ENCODE measurements at regions not wholly inside any gene's neighbourhood (a gene's known extent, or its start where the extent isn't known, plus 50 kb on each side); places are given as distances from the start of the nearest gene placed in this dataset.

- DNase-seq (ENCODE audit: low spot score): no peak
These were observed 178.8 kb upstream of the CDH10 start for GRCh38 chr5:24823625-24824024.

- DNase-seq (ENCODE audit: low spot score): no peak
These were observed 175.1 kb upstream of the CDH10 start for GRCh38 chr5:24819841-24820240.

DNA sequence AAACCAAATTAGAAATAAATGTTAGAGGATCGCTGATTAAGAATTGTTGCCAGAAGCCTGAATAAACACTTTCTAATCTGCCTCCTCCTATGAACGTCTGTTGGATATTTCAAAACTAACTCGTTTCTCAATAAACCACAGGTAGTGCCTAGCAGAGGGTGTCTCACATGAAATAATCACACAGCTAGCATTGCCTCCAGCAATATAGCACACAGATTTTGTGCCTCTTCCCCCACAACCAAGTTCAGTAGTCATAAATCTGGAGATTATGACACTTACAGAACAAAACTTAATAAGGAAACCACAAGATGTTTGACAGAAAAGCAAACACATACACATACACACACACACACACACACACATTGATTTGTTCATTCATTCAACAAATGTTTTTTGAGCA lies 173.2 kb upstream of the CDH10 start:
- DNase-seq (ENCODE audit: low spot score): no peak

GRCh38 chr5:24816206-24816605 lies 171.4 kb upstream of the CDH10 start:
- DNase-seq (ENCODE audit: low spot score): no peak

DNA sequence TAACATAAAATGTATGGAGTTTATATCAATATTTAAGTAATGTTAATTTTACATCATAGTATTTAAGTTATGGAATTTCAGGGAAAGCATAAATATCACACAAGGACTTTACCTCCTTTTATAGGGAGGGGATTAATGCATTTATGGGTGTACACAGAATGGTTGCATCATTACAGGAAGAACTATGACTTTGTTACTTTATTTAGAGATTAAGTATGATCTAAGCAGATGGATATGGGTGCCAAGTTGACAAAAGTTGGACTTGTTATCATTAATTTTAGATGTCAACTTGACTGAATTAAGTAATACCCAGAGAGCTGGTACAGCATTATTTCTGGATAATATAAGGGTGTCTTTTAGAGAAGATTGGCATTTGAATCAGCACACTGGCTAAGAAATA lies 160.5 kb upstream of the CDH10 start:
- DNase-seq (ENCODE audit: low spot score): no peak

DNA sequence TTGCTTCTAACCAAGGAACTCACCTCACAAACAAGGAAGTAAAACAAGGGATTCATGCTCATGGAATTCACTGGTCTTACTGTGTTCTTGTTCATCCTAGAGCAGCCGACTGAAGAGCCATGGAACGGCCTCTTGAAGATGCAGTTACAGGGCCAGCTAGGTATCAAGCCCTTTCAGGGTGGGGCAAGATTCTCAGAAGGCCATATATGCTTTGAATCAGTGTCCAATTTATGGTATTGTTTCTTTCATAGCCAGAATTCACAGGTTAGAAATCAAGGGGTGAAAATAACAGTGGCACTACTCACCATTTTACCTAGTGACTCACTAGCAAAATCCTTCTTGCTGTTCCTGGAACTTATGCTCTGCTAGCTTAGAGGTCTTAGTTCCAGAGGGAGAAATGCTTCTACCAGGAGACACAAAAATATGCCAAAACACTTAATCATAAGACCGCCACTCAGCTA lies 159.5 kb upstream of the CDH10 start:
- peak; percentile 46 for DNase-seq (ENCODE audit: low spot score)

DNA sequence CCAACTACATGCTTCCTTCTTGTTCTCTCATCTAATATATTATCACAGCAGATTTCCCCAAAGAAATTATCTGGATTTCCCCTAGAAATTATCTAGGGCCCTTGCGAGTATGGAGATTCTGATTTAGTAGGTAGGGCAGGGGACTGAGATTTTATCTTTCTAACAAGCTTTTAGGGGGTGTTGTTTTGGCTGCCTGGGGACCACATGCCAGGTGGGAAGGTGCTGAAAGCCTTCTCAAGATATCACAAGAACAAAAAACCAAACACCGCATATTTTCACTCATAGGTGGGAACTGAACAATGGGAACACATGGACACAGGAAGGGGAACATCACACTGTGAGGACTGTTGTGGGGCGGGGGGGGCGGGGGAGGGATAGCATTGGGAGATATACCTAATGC lies 146.5 kb upstream of the CDH10 start:
- no peak for DNase-seq (ENCODE audit: low spot score)

DNA sequence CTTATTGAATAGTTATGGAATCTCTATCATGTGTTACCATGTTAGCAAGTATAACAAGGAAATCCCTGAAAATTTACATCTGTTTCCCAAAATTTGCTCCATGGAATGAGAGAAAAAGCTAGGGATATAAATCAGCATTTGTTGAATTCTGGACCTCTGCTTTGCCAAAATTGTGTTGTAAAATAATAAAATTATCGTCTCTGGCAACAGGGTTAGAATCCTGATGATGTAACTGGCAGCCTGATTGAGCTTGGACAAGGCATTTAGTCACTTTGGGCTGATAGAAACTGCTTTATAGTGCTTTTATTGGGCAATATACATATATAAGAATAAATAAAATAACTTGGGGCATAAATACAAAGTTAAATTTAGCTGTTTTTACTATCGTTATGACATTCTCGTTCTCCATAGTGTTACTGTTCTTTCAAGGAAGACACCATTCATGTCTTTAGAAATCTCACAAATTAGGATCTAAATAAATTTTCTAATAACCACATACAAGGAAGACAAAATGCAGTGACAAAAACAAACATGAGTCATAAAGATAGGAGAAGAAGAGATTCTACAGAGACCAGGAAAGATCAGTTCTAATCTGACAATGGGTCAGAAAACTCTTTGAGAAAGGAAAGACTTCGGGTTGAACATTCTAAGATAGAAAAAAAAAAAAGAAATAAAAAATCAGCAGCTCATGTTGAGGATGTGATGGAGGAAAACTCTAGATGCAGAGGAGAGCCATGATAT lies 145.0 kb upstream of the CDH10 start:
- no peak for DNase-seq (ENCODE audit: low spot score)

DNA sequence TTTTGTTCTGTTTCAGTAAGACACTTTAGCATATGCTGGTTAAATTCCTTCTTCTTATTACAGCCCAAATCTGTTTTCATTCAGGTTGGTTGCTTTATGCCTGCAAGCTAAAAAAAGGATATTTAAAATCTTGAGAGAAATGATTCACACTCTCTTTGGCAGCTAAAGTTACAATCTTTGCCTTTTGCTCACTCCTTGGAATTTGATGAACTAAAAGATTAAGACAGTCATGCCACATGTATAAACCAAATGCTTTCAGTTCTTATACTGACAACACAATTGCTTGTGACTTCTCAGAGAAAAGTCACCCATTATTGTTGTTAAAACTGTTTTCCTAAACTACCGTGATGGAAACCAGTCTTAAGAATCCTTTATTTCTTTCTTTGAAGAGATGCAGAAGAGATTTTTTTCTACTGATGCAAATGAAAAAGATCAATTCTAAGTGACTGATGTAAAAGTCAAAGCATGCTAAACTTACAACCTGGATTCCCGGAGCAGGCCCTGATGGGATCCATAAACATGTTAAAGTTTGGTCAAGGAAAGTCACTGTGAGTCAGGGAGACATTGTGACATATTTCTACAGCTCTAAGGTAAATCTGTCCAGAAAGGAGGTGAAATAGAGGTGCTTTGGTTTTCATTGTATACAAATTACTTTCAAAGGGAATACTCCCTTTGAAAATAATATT lies 144.2 kb upstream of the CDH10 start:
- peak; percentile 1 for DNase-seq (ENCODE audit: low spot score)

GRCh38 chr5:24786108-24786507 lies 141.3 kb upstream of the CDH10 start:
- no peak for DNase-seq (ENCODE audit: low spot score)

GRCh38 chr5:24783596-24783995 lies 138.8 kb upstream of the CDH10 start:
- DNase-seq (ENCODE audit: low spot score): no peak

GRCh38 chr5:24777392-24777791 lies 132.6 kb upstream of the CDH10 start:
- DNase-seq (ENCODE audit: low spot score): no peak

- no peak for DNase-seq (ENCODE audit: low spot score)
These were observed 128.5 kb upstream of the CDH10 start for GRCh38 chr5:24773261-24773660.

GRCh38 chr5:24767086-24767485 lies 122.3 kb upstream of the CDH10 start:
- no peak for DNase-seq (ENCODE audit: low spot score)

DNA sequence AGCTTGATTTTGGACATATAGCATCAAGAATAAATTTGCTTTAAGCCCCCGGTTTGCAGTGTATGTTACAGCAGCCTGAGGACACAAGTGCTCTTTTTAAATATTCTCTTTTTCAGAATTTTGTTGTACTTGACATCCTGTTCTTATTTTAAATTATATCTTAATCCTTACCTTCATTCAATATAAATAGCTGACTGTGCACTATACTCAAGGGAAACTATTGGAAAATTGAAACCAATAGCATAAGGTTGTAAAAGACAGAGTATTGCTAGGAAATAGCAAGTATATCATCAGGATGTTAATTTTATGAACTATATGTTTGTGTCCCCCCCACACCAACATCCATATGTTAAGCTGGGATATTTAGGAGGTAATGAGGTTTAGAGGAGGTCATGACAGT lies 120.4 kb upstream of the CDH10 start:
- no peak for DNase-seq (ENCODE audit: low spot score)

DNA sequence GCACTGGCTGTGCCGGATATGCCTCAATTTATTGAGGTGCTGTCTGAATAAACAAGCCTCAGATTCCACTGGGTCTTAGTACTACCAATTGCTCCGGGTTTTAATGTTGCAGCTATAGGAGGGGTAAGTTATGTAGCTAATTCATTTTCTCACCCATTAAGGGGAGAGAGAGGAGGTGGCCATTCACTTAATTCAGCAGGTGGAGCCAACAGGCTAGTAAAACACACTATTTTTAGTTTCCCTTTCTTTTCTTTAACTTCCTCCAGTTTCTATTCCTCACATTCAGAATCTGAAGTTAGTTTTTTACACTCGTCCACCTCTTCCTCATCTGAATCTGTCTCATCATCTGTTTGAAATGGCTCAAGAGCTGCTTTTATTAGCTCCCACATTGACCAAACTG lies 105.6 kb upstream of the CDH10 start:
- DNase-seq (ENCODE audit: low spot score): no peak

DNA sequence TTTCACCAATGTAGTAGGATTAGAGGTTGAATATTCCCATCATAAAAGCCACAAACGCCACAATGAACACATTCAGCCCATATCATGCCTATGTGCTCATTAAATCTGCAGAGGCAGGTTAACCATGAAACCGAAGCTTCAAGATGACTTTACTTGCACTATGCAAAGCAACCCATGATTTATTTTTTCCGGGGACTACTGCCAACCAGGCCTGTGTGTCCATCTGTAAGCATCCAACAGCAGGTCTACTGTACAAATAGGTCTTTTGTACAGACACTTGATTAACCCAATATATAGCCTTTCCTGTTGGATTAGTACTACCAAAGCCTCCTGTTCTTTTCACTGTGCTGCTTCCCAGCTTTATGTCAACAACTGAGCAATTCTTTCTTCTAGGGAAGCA lies 104.9 kb upstream of the CDH10 start:
- DNase-seq (ENCODE audit: low spot score): no peak

DNA sequence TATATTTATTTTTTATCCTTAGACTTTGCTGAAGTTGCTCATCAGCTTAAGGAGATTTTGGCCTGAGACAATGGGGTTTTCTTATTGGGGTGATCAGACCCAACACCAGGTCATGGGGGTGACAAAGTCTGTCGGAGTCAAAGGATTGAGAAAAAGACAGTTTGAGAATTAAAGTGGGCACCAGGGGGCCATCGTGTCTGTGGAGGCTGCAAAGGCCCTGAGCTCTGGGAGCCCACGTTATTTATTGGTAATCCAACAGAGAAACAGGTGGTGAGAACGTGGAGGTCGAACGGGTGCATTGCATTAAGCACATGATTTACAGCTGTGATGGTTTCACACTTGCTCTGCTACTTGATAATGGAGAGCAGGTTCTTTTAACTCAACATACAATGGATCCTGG lies 102.5 kb upstream of the CDH10 start:
- no peak for DNase-seq (ENCODE audit: low spot score)

DNA sequence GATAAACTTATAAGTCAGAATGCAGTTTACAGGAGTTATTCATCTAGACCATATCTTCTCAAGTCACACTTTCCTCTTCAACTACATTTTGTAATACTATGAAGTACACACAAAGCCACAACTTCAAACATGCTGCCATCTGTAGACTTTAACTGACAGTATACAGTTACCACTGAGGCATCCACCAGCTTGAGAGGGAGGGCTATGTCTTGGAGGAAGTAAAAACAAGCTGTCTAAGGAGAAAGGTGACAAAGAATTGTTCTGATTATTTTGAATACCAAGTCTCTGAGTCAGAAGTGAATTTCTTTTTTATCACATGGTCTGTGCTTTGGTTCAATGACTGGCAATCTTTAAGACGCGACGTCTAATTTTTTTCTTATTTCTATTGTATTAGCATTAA lies 97.6 kb upstream of the CDH10 start:
- DNase-seq (ENCODE audit: low spot score): peak; percentile 17

- no peak for DNase-seq (ENCODE audit: low spot score)
These were observed 92.4 kb upstream of the CDH10 start for GRCh38 chr5:24737163-24737562.

DNA sequence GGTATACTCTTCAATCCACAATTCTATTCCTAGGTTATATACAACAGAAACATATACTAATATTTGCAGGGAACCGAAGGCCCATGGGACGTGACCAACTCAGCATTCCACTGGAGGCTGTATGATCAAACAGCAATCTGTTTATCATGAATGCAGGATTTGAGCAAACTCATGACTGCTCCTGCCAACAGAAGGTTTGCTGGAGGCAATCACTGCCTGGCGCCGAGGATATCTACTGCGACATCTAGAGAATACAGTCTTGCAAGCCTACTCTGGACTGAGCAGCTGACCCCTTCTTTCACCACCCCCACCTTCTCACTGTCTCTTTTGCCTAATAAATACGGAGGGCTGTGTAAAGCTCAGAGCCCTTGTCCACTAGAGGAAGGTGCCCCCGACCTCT lies 90.5 kb upstream of the CDH10 start:
- no peak for DNase-seq (ENCODE audit: low spot score)

DNA sequence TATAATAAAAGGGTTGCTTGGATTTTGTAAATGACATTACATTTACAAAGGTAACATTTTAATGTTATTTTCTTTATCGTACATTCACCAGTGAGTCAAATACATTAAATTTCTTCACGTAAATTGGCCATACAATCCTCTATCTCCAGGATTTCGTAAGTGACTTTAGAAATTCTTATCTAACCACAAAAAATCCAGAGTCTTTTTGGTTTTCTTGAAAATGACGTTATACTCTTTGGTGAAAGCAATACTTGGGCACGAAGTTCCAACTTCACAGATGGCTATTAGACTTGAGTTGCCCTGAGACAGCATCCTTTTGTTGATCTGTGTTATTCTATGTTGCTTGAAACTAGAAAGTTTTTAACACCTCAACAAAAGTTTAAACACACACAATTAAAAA lies 87.4 kb upstream of the CDH10 start:
- no peak for DNase-seq (ENCODE audit: low spot score)

GRCh38 chr5:24720743-24721142 lies 76.0 kb upstream of the CDH10 start:
- DNase-seq (ENCODE audit: low spot score): no peak

GRCh38 chr5:24714746-24715145 lies 70.0 kb upstream of the CDH10 start:
- DNase-seq (ENCODE audit: low spot score): no peak
